Muscle layer of colon (tissue), 2 donors: ENCODE measurements at regions not wholly inside any gene's neighbourhood (a gene's known extent, or its start where the extent isn't known, plus 50 kb on each side); places are given as distances from the start of the nearest gene placed in this dataset.

ENCODE experiments used
- H3K27ac ChIP-seq: one replicate; pipeline ENCODE4 v1.7.0; 2013; ENCODE audit warnings: low read depth, mild to moderate bottlenecking, low read length, moderate library complexity
- H3K27me3 ChIP-seq, 2 donors: one replicate each; pipeline ENCODE4 v1.7.0; 2013; ENCODE audit warnings: low read length in 2 of 2, mild to moderate bottlenecking in 2 of 2; ENCODE audit not compliant: insufficient read depth in 2 of 2, control insufficient read depth in 1 of 2
- H3K36me3 ChIP-seq: one replicate; pipeline ENCODE4 v1.7.0; 2013; ENCODE audit warnings: mild to moderate bottlenecking, low read length; ENCODE audit not compliant: insufficient read depth
- H3K4me1 ChIP-seq: one replicate; pipeline ENCODE4 v1.7.0; 2013; ENCODE audit warnings: mild to moderate bottlenecking, low read length; ENCODE audit not compliant: insufficient read depth
- H3K4me3 ChIP-seq, 2 donors: one replicate each; pipeline ENCODE4 v1.7.0; 2013; ENCODE audit warnings: low read length in 2 of 2, low read depth in 1 of 2, mild to moderate bottlenecking in 1 of 2, moderate library complexity in 1 of 2
- H3K9ac ChIP-seq: one replicate; pipeline ENCODE4 v1.7.0; 2013; ENCODE audit warnings: low read length
- H3K9me3 ChIP-seq: one replicate; pipeline ENCODE4 v1.7.0; 2013; ENCODE audit warnings: mild to moderate bottlenecking, low read length
- donor health status: abdominal sarcoma.
- donor health status: Adenocarcinoma of cecum.

GRCh38 chr2:147482916-147483669 lies 361.7 kb upstream of the ACVR2A start:
- no peaks in the 10 kb centered on the region for H3K9me3 ChIP-seq
- H3K4me1 ChIP-seq = peaks cover 5% of the 10 kb centered on the region
- H3K9ac ChIP-seq = no peak overlapping the region
- no peak overlapping the region for H3K27ac ChIP-seq
- H3K36me3 ChIP-seq = no peaks in the 10 kb centered on the region
- H3K4me3 ChIP-seq = no peak overlapping the region
- no peaks in the 10 kb centered on the region for H3K27me3 ChIP-seq

- no peaks in the 10 kb centered on the region for H3K9me3 ChIP-seq
- no peak overlapping the region for H3K27ac ChIP-seq
- no peaks in the 10 kb centered on the region for H3K36me3 ChIP-seq
- no peak overlapping the region for H3K9ac ChIP-seq
- no peaks in the 10 kb centered on the region for H3K27me3 ChIP-seq
- H3K4me1 ChIP-seq = peaks cover 5% of the 10 kb centered on the region
- H3K4me3 ChIP-seq = no peak overlapping the region
Observed at GRCh38 chr2:147482111-147482895, 362.5 kb upstream of the ACVR2A start.

- no peak overlapping the region for H3K4me3 ChIP-seq
- peaks cover 5% of the 10 kb centered on the region for H3K4me1 ChIP-seq
- H3K27ac ChIP-seq = no peak overlapping the region
- no peak overlapping the region for H3K9ac ChIP-seq
- no peaks in the 10 kb centered on the region for H3K9me3 ChIP-seq
- no peaks in the 10 kb centered on the region for H3K36me3 ChIP-seq
- no peaks in the 10 kb centered on the region for H3K27me3 ChIP-seq
Observed at GRCh38 chr2:147479358-147479757, 365.5 kb upstream of the ACVR2A start.

GRCh38 chr2:147473075-147473474 lies 371.8 kb upstream of the ACVR2A start:
- Histone ChIP-seq H3K9me3 (no peaks in the 10 kb centered on the region), H3K36me3 (no peaks in the 10 kb centered on the region), H3K27me3 (no peaks in the 10 kb centered on the region), H3K4me1 (no peaks in the 10 kb centered on the region), H3K9ac (no peak overlapping the region), H3K4me3 (no peak overlapping the region), H3K27ac (no peak overlapping the region)

GRCh38 chr2:147471126-147471525 lies 373.7 kb upstream of the ACVR2A start:
- H3K27ac ChIP-seq = no peak overlapping the region
- H3K4me1 ChIP-seq = no peaks in the 10 kb centered on the region

GRCh38 chr2:147469471-147469870 lies 375.4 kb upstream of the ACVR2A start:
- Histone ChIP-seq H3K9ac (no peak overlapping the region), H3K27me3 (no peaks in the 10 kb centered on the region), H3K27ac (no peak overlapping the region), H3K4me3 (no peak overlapping the region), H3K36me3 (no peaks in the 10 kb centered on the region), H3K4me1 (no peaks in the 10 kb centered on the region), H3K9me3 (no peaks in the 10 kb centered on the region)

More at GRCh38 chr2:147471126-147471525, 373.7 kb upstream of the ACVR2A start:
- no peaks in the 10 kb centered on the region for H3K36me3 ChIP-seq
- no peak overlapping the region for H3K9ac ChIP-seq
- H3K9me3 ChIP-seq = no peaks in the 10 kb centered on the region
- no peak overlapping the region for H3K4me3 ChIP-seq
- no peaks in the 10 kb centered on the region for H3K27me3 ChIP-seq

GRCh38 chr2:147468963-147469362 lies 375.9 kb upstream of the ACVR2A start:
- Histone ChIP-seq H3K4me3 (no peak overlapping the region), H3K27ac (no peak overlapping the region), H3K9ac (no peak overlapping the region), H3K9me3 (no peaks in the 10 kb centered on the region), H3K4me1 (no peaks in the 10 kb centered on the region), H3K27me3 (no peaks in the 10 kb centered on the region), H3K36me3 (no peaks in the 10 kb centered on the region)

- Histone ChIP-seq H3K27ac (no peak overlapping the region), H3K9ac (no peak overlapping the region), H3K36me3 (no peaks in the 10 kb centered on the region), H3K4me1 (no peaks in the 10 kb centered on the region), H3K4me3 (no peak overlapping the region), H3K27me3 (no peaks in the 10 kb centered on the region), H3K9me3 (no peaks in the 10 kb centered on the region)
Observed at GRCh38 chr2:147468349-147468748, 376.5 kb upstream of the ACVR2A start.

GRCh38 chr2:147467441-147467840 lies 377.4 kb upstream of the ACVR2A start:
- Histone ChIP-seq H3K4me1 (no peaks in the 10 kb centered on the region), H3K9ac (no peak overlapping the region), H3K27ac (no peak overlapping the region), H3K9me3 (no peaks in the 10 kb centered on the region), H3K36me3 (no peaks in the 10 kb centered on the region), H3K27me3 (no peaks in the 10 kb centered on the region), H3K4me3 (no peak overlapping the region)

- Histone ChIP-seq H3K36me3 (no peaks in the 10 kb centered on the region), H3K4me3 (no peak overlapping the region), H3K27ac (no peak overlapping the region)
Observed at GRCh38 chr2:147464737-147465357, 380.0 kb upstream of the ACVR2A start.

GRCh38 chr2:147463881-147464520 lies 380.8 kb upstream of the ACVR2A start:
- Histone ChIP-seq H3K27ac (no peak overlapping the region), H3K36me3 (no peaks in the 10 kb centered on the region), H3K4me1 (no peaks in the 10 kb centered on the region), H3K9ac (no peak overlapping the region), H3K4me3 (no peak overlapping the region), H3K9me3 (no peaks in the 10 kb centered on the region), H3K27me3 (no peaks in the 10 kb centered on the region)

More at GRCh38 chr2:147464737-147465357, 380.0 kb upstream of the ACVR2A start:
- H3K9ac ChIP-seq = no peak overlapping the region
- H3K27me3 ChIP-seq = no peaks in the 10 kb centered on the region
- no peaks in the 10 kb centered on the region for H3K9me3 ChIP-seq
- H3K4me1 ChIP-seq = no peaks in the 10 kb centered on the region
